ENCODE measurements at regions not wholly inside any gene's neighbourhood (a gene's known extent, or its start where the extent isn't known, plus 50 kb on each side); places are given as distances from the start of the nearest gene placed in this dataset.

DNA sequence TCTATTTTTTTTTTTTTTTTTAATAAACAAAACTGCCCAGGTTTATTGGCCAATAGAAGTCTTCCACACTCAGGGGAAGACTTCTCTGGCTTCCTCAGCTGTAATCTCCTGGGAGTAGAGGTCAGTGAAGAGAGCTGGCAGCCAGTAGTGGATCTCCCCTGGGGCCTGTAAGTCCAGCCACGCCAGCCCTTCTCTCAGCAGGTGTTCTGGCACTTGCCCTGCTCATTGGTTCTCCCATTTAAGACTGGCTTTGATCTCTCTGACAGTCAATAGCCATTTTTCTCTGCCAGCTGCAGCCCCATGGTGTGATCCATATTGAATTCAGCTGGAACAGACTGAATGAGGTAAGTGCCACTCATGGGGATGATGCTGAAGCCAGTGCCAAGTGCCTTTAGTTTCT is 170.6 kb upstream of the SPHKAP start:
- TF ChIP-seq POLR2A (IDR thresholded peaks at IDR 0.05; ENCODE audit: low read depth, low read length), result no peak
- no peak for FAIRE-seq
- DNase-seq (ENCODE audit: insufficient read length, low spot score), result no peak

DNA sequence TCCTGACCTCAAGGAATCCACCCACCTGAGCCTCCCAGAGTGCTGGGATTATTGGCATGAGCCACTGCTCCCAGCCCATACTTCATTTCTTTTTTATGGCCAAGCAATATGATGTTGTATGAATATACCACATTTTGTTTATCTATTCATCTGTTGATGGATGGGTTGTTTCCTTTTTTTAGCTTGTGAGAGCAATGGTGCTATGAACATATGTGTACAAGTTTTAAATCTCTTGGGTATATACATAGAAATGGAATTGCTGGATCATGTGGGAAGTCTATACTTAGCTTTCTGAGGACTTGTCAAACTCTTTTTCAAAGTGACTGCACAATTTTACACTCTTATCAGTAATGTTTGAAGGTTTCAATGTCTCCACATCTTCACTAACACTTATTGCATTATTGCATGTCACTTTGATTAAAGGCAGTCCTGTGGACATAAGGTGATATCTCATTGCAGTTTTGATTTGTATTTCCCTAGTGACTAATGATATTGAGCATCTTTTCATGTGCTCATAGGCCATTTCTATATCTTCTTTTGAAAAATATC is 167.1 kb upstream of the SPHKAP start:
- FAIRE-seq, result no peak

DNA sequence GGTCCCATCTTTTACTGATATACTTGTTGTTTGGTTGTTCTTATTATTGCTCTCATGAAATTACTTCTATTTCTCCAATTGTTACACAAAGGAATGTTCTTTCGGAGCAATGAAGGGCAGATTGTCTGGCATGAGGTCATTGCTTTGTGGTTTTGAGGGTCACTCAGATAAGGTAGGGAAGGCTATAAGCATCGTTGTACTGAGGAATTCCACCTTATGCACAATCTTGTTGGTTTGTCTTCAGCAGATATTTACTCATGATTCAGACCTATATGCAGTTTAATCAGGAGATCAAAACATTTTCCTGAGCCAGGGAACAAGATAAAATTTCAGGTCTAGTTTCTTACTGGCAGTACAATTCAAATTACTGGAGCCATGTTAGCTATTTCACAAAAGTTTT is 163.0 kb upstream of the SPHKAP start:
- TF ChIP-seq POLR2A (IDR thresholded peaks at IDR 0.05; ENCODE audit: low read depth, low read length), result no peak
- DNase-seq (ENCODE audit: insufficient read length, low spot score) (no peak), FAIRE-seq (no peak)

More for the DNA sequence above, 167.1 kb upstream of the SPHKAP start:
- no peak for DNase-seq (ENCODE audit: insufficient read length, low spot score)
- TF ChIP-seq POLR2A (IDR thresholded peaks at IDR 0.05; ENCODE audit: low read depth, low read length), result no peak

GRCh38 chr2:228339525-228339924 is 158.0 kb upstream of the SPHKAP start:
- FAIRE-seq (no peak), DNase-seq (ENCODE audit: insufficient read length, low spot score) (no peak)

DNA sequence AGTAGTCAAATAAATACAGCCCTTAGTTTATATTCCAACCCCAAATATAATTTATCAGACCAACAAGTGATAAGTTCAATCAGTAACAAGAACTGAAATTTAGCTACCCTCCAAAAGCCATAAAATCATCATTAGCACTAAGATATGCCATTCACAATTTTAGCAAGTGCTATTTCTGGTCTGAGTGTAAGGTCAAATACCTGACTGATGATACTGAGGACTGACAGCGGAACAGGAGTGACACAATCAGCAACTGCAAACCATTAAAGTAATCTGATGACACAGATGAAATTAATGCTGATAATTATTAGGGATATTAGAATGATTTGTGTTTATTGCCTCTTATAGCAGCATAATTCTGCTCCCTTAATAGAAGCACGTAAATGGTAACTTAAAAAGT is 152.7 kb upstream of the SPHKAP start:
- FAIRE-seq, result no peak

More at GRCh38 chr2:228339525-228339924, 158.0 kb upstream of the SPHKAP start:
- no peak for TF ChIP-seq POLR2A (IDR thresholded peaks at IDR 0.05; ENCODE audit: low read depth, low read length)

DNA sequence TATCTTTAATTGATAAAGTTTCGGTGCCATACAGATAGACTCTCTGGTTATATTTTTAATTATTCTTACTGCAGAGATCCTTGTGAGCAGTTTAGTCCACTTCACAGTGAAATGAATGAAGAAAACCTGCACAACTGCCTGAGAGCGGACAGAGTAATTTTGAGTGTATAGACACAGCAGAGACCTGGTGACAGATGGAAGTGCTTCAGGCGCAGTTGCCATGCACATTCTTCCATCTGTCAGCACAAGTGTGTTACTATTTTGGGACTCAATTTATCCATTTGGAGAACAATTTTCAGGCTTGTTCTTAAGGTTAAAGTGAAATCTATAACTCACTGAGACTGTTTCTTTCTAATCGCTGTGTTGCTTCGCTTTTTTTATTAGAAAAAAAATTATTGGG is 147.8 kb upstream of the SPHKAP start:
- TF ChIP-seq POLR2A (IDR thresholded peaks at IDR 0.05; ENCODE audit: low read depth, low read length), result no peak
- FAIRE-seq, result no peak

More for the DNA sequence above, 152.7 kb upstream of the SPHKAP start:
- no peak for TF ChIP-seq POLR2A (IDR thresholded peaks at IDR 0.05; ENCODE audit: low read depth, low read length)
- no peak for DNase-seq (ENCODE audit: insufficient read length, low spot score)

DNA sequence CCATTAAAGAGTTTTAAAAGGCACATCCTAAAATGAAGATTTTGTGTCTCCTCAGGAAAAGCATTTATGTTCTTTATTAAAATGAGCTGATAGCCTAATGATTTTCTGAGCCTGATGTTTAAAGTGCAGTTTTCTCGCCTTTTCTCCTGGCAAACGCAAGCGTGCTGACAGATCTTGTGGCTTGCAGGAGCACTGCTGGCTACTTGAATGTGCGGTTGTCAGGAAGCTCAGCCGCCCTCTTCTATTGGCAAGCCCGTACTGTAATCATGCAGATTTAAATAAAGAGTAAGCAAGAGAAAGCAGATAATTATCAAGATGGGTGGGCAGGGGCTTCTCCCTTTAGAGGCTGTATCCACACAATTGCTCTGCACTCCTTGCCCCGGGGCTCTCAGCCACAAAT is 139.5 kb upstream of the SPHKAP start:
- DNase-seq (ENCODE audit: insufficient read length, low spot score) (no peak), FAIRE-seq (no peak)
- TF ChIP-seq POLR2A (IDR thresholded peaks at IDR 0.05; ENCODE audit: low read depth, low read length), result no peak

More for the DNA sequence above, 147.8 kb upstream of the SPHKAP start:
- no peak for DNase-seq (ENCODE audit: insufficient read length, low spot score)

DNA sequence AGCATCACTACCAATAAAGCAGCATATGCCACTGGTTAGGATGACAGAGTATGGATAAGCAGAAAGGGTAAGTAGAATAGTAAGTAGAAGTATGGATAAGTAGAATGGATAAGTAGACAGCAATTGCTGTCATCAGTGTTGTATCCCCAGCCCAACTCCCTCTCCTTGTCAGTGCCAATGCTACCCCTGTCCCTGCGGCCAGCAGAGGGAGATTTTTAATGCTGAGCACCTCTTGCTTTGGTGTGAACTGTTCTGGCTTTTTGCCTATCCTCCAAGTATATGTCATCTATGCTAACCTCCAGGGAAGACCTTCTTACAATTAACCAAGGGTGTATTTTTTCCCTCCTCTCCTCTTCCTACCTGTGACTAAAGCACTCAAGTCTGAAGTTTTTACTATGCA is 136.7 kb upstream of the SPHKAP start:
- no peak for FAIRE-seq

DNA sequence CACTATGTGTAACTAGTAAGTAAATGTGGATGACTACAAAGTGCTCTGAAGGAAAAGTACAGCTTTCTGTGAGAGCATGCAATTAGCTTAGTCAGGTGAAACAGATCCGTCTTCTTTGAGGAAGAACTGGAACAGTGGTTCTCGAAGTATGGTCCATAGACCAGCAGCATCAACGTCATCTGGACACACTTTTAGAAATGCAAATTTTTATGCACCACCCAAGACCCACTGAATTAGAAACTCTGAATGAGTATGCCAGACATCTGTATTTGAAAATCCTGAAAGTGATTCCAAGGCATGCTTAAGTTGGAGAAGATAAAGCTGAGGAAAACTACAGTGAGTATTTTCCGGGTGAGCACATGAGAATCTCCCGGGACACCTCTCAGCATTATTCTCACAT is 130.7 kb upstream of the SPHKAP start:
- FAIRE-seq (no peak), DNase-seq (ENCODE audit: insufficient read length, low spot score) (no peak)
- TF ChIP-seq POLR2A (IDR thresholded peaks at IDR 0.05; ENCODE audit: low read depth, low read length), result no peak

More for the DNA sequence above, 136.7 kb upstream of the SPHKAP start:
- no peak for TF ChIP-seq POLR2A (IDR thresholded peaks at IDR 0.05; ENCODE audit: low read depth, low read length)
- DNase-seq (ENCODE audit: insufficient read length, low spot score), result peak; percentile 8

DNA sequence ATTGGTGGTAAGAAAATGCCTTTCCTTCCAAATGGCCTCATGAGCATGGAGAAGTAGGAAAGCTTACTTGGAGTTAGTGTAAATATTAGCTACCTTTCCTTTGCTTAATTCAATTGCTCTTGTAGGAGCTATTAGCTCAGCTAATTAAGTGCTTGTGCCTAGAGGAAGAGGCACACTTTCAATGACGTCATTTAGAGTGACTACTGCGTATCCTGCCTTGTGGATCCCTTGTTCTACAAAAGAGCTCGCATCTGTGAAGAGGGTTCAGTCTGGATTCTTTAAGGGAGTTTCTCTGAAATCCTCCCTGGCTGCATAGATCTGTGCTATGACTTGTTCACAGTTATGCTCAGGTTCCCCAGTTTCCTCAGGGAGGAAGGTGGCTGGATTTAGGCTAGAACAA is 122.5 kb upstream of the SPHKAP start:
- DNase-seq (ENCODE audit: insufficient read length, low spot score), result no peak
- FAIRE-seq, result no peak

DNA sequence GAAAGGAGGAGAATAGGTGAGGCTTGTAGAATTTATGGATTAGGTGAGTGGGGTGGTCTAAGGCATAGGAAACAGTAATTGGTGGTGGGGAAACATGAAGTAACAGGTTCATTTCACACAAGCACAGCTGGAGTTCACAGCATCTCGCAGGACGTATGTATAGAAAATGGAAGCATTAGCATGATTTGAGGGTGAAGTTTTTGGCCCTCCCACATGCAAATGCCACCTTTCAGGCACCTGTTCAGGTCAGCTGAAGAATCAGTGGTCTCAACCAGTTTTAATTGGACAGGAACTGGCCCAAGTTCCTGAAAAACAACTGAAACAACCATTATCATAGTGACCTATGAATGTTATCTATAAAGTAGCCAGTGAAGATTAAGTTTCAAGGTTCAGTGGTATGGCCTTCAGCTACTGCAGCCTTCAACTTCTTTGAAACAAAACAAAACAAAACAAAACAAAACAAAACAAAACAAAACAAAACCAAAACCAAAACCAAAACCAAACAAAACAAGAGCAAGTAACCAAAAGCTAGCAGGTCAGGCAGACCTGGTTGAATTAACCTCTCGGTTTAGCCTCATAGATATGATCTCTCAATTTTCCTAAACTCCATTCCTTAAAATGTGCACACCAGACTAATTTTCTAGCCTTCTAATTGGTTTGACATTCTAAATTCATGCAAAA is 102.1 kb upstream of the SPHKAP start:
- DNase-seq (ENCODE audit: insufficient read length, low spot score) (no peak), FAIRE-seq (no peak)
- no peak for TF ChIP-seq POLR2A (IDR thresholded peaks at IDR 0.05; ENCODE audit: low read depth, low read length)

More for the DNA sequence above, 122.5 kb upstream of the SPHKAP start:
- TF ChIP-seq POLR2A (IDR thresholded peaks at IDR 0.05; ENCODE audit: low read depth, low read length), result no peak

GRCh38 chr2:228282376-228282775 is 100.9 kb upstream of the SPHKAP start:
- DNase-seq (ENCODE audit: insufficient read length, low spot score), result no peak
- no peak for FAIRE-seq
- no peak for TF ChIP-seq POLR2A (IDR thresholded peaks at IDR 0.05; ENCODE audit: low read depth, low read length)

- no peak for DNase-seq (ENCODE audit: insufficient read length, low spot score)
- TF ChIP-seq POLR2A (IDR thresholded peaks at IDR 0.05; ENCODE audit: low read depth, low read length), result no peak
- no peak for FAIRE-seq
Observed at GRCh38 chr2:228273159-228273558, 91.7 kb upstream of the SPHKAP start.

DNA sequence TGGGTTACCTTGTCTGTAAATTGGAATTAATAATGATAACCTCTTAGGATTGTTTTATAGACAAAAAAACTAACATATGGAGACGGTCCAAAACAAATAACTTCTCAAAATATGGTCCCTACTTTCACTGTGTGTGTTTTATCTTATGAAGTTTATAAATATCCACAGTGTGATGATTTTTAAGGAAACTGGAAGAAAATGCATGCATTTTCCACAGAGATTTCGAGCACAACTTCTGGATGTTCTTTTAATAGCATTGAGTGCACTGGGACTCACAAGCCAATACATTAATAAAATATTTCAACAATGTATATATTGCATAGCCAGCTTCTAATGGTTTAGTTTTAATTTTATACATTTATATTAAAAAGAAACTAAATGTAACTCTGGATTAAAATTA is 87.9 kb upstream of the SPHKAP start:
- DNase-seq (ENCODE audit: insufficient read length, low spot score) (no peak), FAIRE-seq (no peak)
- no peak for TF ChIP-seq POLR2A (IDR thresholded peaks at IDR 0.05; ENCODE audit: low read depth, low read length)

- FAIRE-seq (no peak), DNase-seq (ENCODE audit: insufficient read length, low spot score) (no peak)
- no peak for TF ChIP-seq POLR2A (IDR thresholded peaks at IDR 0.05; ENCODE audit: low read depth, low read length)
Observed at GRCh38 chr2:228268756-228269155, 87.3 kb upstream of the SPHKAP start.

Measured in H54 (cell line).